Neural cell (in vitro differentiated cells): ENCODE measurements at regions not wholly inside any gene's neighbourhood (a gene's known extent, or its start where the extent isn't known, plus 50 kb on each side); places are given as distances from the start of the nearest gene placed in this dataset.

Experiments
- H2AFZ ChIP-seq: fragments of 200-600, 300-800 bp; sonication (generic), shearing (Covaris generic); 2 replicates; pipeline ENCODE4 v1.6.0; 2014; ENCODE audit warnings: low read depth, mild to moderate bottlenecking, antibody characterized with exemption, low read length, moderate library complexity
- H3F3A ChIP-seq: fragments of 200-600 bp; shearing (Covaris generic); 2 replicates; pipeline ENCODE4 v1.6.1; 2016; ENCODE audit warnings: mild to moderate bottlenecking, moderate library complexity, mixed read lengths, antibody characterized with exemption, low read length; ENCODE audit not compliant: insufficient read depth, poor library complexity, severe bottlenecking
- H3K27ac ChIP-seq: fragments of 200-600, 300-800 bp; sonication (generic), shearing (Covaris generic); 2 replicates; pipeline ENCODE4 v1.5.1; 2014; ENCODE audit warnings: mild to moderate bottlenecking, low read length, moderate library complexity
- H3K27me3 ChIP-seq: fragments of 300-800, 200-600 bp; sonication (generic), shearing (Covaris generic); 2 replicates; pipeline ENCODE4 v1.6.0; 2014; ENCODE audit warnings: mild to moderate bottlenecking, low read depth, low read length, moderate library complexity; ENCODE audit not compliant: insufficient read depth
- H3K36me3 ChIP-seq: fragments of 300-800, 200-600 bp; sonication (generic), shearing (Covaris generic); 2 replicates; pipeline ENCODE4 v1.5.1; 2014; ENCODE audit warnings: mild to moderate bottlenecking, antibody characterized with exemption, low read length, moderate library complexity; ENCODE audit not compliant: insufficient read depth
- H3K4me2 ChIP-seq: fragments of 300-800, 200-600 bp; sonication (generic), shearing (Covaris generic); 2 replicates; pipeline ENCODE4 v1.6.0; 2014; ENCODE audit warnings: mild to moderate bottlenecking, low read length
- H3K4me3 ChIP-seq: fragments of 300-800, 200-600 bp; sonication (generic), shearing (Covaris generic); 2 replicates; pipeline ENCODE4 v1.5.1; 2014; ENCODE audit warnings: mild to moderate bottlenecking, low read length, moderate library complexity
- H3K79me2 ChIP-seq: fragments of 200-600 bp; shearing (Covaris generic); replicated peaks from 2 replicates; pipeline ENCODE4 v1.6.0; 2014; ENCODE audit warnings: mild to moderate bottlenecking, low read length, moderate library complexity; ENCODE audit not compliant: insufficient read depth
- H3K9ac ChIP-seq: fragments of 300-800, 200-600 bp; sonication (generic), shearing (Covaris generic); 2 replicates; pipeline ENCODE4 v1.6.1; 2016; ENCODE audit warnings: mild to moderate bottlenecking, low read length, mixed read lengths
- H3K9me2 ChIP-seq: fragments of 200-600 bp; shearing (Covaris generic); 2 replicates; pipeline ENCODE4 v1.6.1; 2016; ENCODE audit warnings: mild to moderate bottlenecking, low read length, mixed read lengths; ENCODE audit not compliant: insufficient read depth
- H3K9me3 ChIP-seq: fragments of 200-600, 300-800 bp; sonication (generic), shearing (Covaris generic); 2 replicates; pipeline ENCODE4 v1.6.1; 2016; ENCODE audit warnings: mild to moderate bottlenecking, mixed run types, low read length, moderate library complexity, mixed read lengths
- H4K20me1 ChIP-seq: fragments of 200-600 bp; shearing (Covaris generic); 2 replicates; pipeline ENCODE4 v1.6.1; 2016; ENCODE audit warnings: mild to moderate bottlenecking, mixed run types; ENCODE audit not compliant: insufficient read depth
- CTCF ChIP-seq: fragments of 450-650 bp; IDR thresholded peaks from 2 replicates; pipeline ENCODE4 v1.5.1; 2014; ENCODE audit warnings: antibody characterized with exemption, mild to moderate bottlenecking, moderate library complexity; ENCODE audit not compliant: poor library complexity, severe bottlenecking
- EP300 ChIP-seq: fragments of 450-650 bp; conservative IDR thresholded peaks from 2 replicates; pipeline ENCODE4 v1.6.1; 2014; ENCODE audit warnings: antibody characterized with exemption, mild to moderate bottlenecking, moderate library complexity; ENCODE audit not compliant: poor library complexity, severe bottlenecking
- EZH2 ChIP-seq: fragments of 200-600, 300-800 bp; shearing (Covaris generic), sonication (generic); IDR thresholded peaks from 2 replicates; pipeline ENCODE4 v1.6.1; 2014; ENCODE audit warnings: antibody characterized with exemption, low read length, borderline replicate concordance, mild to moderate bottlenecking; ENCODE audit not compliant: insufficient read depth, poor library complexity, severe bottlenecking
- MXI1 ChIP-seq: fragments of 450-650 bp; conservative IDR thresholded peaks from 2 replicates; pipeline ENCODE4 v1.6.1; 2014; ENCODE audit warnings: antibody characterized with exemption, mild to moderate bottlenecking; ENCODE audit not compliant: poor library complexity, severe bottlenecking
- POLR2AphosphoS5 ChIP-seq: IDR thresholded peaks from 2 replicates; pipeline ENCODE4 v1.6.1; 2012
- REST ChIP-seq: IDR thresholded peaks from 2 replicates; pipeline ENCODE4 v1.6.1; 2012; ENCODE audit warnings: borderline replicate concordance
- SMC3 ChIP-seq: fragments of 450-650 bp; conservative IDR thresholded peaks from 2 replicates; pipeline ENCODE4 v1.6.1; 2014; ENCODE audit warnings: antibody characterized with exemption, mild to moderate bottlenecking, moderate library complexity; ENCODE audit not compliant: poor library complexity
- TAF1 ChIP-seq: IDR thresholded peaks from 2 replicates; pipeline ENCODE4 v1.6.1; 2012; ENCODE audit warnings: low read depth

GRCh38 chr6:927157-927556, 234.2 kb upstream of the EXOC2 start:
- H3K9ac ChIP-seq, result no peak overlapping the region

GRCh38 chr6:925656-926213, 232.8 kb upstream of the EXOC2 start:
- Histone ChIP-seq H3K9me2 (no peaks in the 10 kb centered on the region), H3F3A (no peaks in the 10 kb centered on the region), H3K27ac (no peak overlapping the region), H4K20me1 (no peaks in the 10 kb centered on the region), H3K9ac (no peak overlapping the region), H3K79me2 (no peaks in the 10 kb centered on the region), H2AFZ (no peak overlapping the region), H3K36me3 (no peaks in the 10 kb centered on the region), H3K27me3 (no peaks in the 10 kb centered on the region), H3K4me3 (no peak overlapping the region), H3K9me3 (no peaks in the 10 kb centered on the region), H3K4me2 (no peak overlapping the region)
- no peak for TF ChIP-seq TAF1
- no peak for TF ChIP-seq EZH2
- TF ChIP-seq SMC3, result no peak
- TF ChIP-seq CTCF, result no peak
- TF ChIP-seq POLR2AphosphoS5, result no peak
- no peak for TF ChIP-seq MXI1

More at GRCh38 chr6:927157-927556, 234.2 kb upstream of the EXOC2 start:
- Histone ChIP-seq H3K36me3 (no peaks in the 10 kb centered on the region), H3K27me3 (no peaks in the 10 kb centered on the region), H3K4me3 (no peak overlapping the region), H2AFZ (no peak overlapping the region), H3K4me2 (no peak overlapping the region), H3K9me3 (no peaks in the 10 kb centered on the region), H4K20me1 (no peaks in the 10 kb centered on the region), H3K9me2 (no peaks in the 10 kb centered on the region), H3K27ac (no peak overlapping the region), H3K79me2 (no peaks in the 10 kb centered on the region), H3F3A (no peaks in the 10 kb centered on the region)
- TF ChIP-seq REST (no peak), POLR2AphosphoS5 (no peak), SMC3 (no peak), EP300 (no peak)

- Histone ChIP-seq H3K36me3 (no peaks in the 10 kb centered on the region), H3K9me2 (no peaks in the 10 kb centered on the region), H2AFZ (no peak overlapping the region), H3K9me3 (no peaks in the 10 kb centered on the region), H3K9ac (no peak overlapping the region), H3K4me3 (no peak overlapping the region), H3K27ac (no peak overlapping the region), H3K4me2 (no peak overlapping the region), H3K79me2 (no peaks in the 10 kb centered on the region), H3K27me3 (no peaks in the 10 kb centered on the region), H4K20me1 (no peaks in the 10 kb centered on the region), H3F3A (no peaks in the 10 kb centered on the region)
- TF ChIP-seq TAF1, result no peak
- no peak for TF ChIP-seq REST
- TF ChIP-seq POLR2AphosphoS5, result no peak
- TF ChIP-seq MXI1, result no peak
- no peak for TF ChIP-seq CTCF
- no peak for TF ChIP-seq EZH2
- no peak for TF ChIP-seq SMC3
- no peak for TF ChIP-seq EP300
Measured at GRCh38 chr6:924661-925060, 231.7 kb upstream of the EXOC2 start.
